ENCODE measurements at regions not wholly inside any gene's neighbourhood (a gene's known extent, or its start where the extent isn't known, plus 50 kb on each side); places are given as distances from the start of the nearest gene placed in this dataset.

GRCh38 chr4:157994863-157995262 is 178.0 kb downstream of the GASK1B start:
- Histone ChIP-seq H3K9me2 (replicated peaks; ENCODE audit: low read depth, low read length) (no peaks in the 10 kb centered on the region), H3K27me3 (ENCODE audit: insufficient read depth, low read length, poor library complexity, severe bottlenecking) (no peaks in the 10 kb centered on the region), H3K36me3 (ENCODE audit: insufficient read depth, low read length) (no peaks in the 10 kb centered on the region), H3F3A (ENCODE audit: low read depth) (no peaks in the 10 kb centered on the region), H2AFZ (ENCODE audit: low read length) (no peak overlapping the region), H3K4me1 (ENCODE audit: insufficient read depth, low read length, poor library complexity, severe bottlenecking) (no peaks in the 10 kb centered on the region), H3K4me3 (ENCODE audit: low read length, poor library complexity, severe bottlenecking) (no peak overlapping the region), H3K79me2 (ENCODE audit: insufficient read depth, low read length) (no peaks in the 10 kb centered on the region), H3K4me2 (ENCODE audit: low read depth, low read length, poor library complexity, severe bottlenecking) (no peak overlapping the region), H3K9me3 (ENCODE audit: insufficient read depth, low read depth, low read length) (no peaks in the 10 kb centered on the region), H4K20me1 (ENCODE audit: insufficient read depth, low read length, poor library complexity, severe bottlenecking) (no peaks in the 10 kb centered on the region), H3K9ac (ENCODE audit: low read depth, low read length, poor library complexity, severe bottlenecking) (no peak overlapping the region)
- TF ChIP-seq CTCF (conservative IDR thresholded peaks at IDR 0.05; ENCODE audit: low read length) (no peak), EZH2phosphoT487 (IDR thresholded peaks at IDR 0.05; ENCODE audit: borderline replicate concordance) (no peak)

- no peaks in the 10 kb centered on the region for H3K9me3 ChIP-seq (ENCODE audit: insufficient read depth, low read depth, low read length)
Measured at GRCh38 chr4:157992948-157993839, 179.6 kb downstream of the GASK1B start.

GRCh38 chr4:157992038-157992705 is 180.7 kb downstream of the GASK1B start:
- no peaks in the 10 kb centered on the region for H3K4me1 ChIP-seq (ENCODE audit: insufficient read depth, low read length, poor library complexity, severe bottlenecking)
- H2AFZ ChIP-seq (ENCODE audit: low read length) = no peak overlapping the region
- no peak overlapping the region for H3K9ac ChIP-seq (ENCODE audit: low read depth, low read length, poor library complexity, severe bottlenecking)

More at GRCh38 chr4:157992948-157993839, 179.6 kb downstream of the GASK1B start:
- no peaks in the 10 kb centered on the region for H3K79me2 ChIP-seq (ENCODE audit: insufficient read depth, low read length)
- no peak overlapping the region for H2AFZ ChIP-seq (ENCODE audit: low read length)
- no peak overlapping the region for H3K4me3 ChIP-seq (ENCODE audit: low read length, poor library complexity, severe bottlenecking)
- H3K36me3 ChIP-seq (ENCODE audit: insufficient read depth, low read length) = no peaks in the 10 kb centered on the region
- H3K9me2 ChIP-seq (replicated peaks; ENCODE audit: low read depth, low read length) = no peaks in the 10 kb centered on the region
- H3K4me2 ChIP-seq (ENCODE audit: low read depth, low read length, poor library complexity, severe bottlenecking) = no peak overlapping the region
- H4K20me1 ChIP-seq (ENCODE audit: insufficient read depth, low read length, poor library complexity, severe bottlenecking) = no peaks in the 10 kb centered on the region
- peaks cover 6% of the 10 kb centered on the region for H3K27me3 ChIP-seq (ENCODE audit: insufficient read depth, low read length, poor library complexity, severe bottlenecking)
- H3F3A ChIP-seq (ENCODE audit: low read depth) = no peaks in the 10 kb centered on the region
- no peaks in the 10 kb centered on the region for H3K4me1 ChIP-seq (ENCODE audit: insufficient read depth, low read length, poor library complexity, severe bottlenecking)
- no peak for TF ChIP-seq CTCF (conservative IDR thresholded peaks at IDR 0.05; ENCODE audit: low read length)
- TF ChIP-seq EZH2phosphoT487 (IDR thresholded peaks at IDR 0.05; ENCODE audit: borderline replicate concordance) = no peak
- no peak overlapping the region for H3K9ac ChIP-seq (ENCODE audit: low read depth, low read length, poor library complexity, severe bottlenecking)

More at GRCh38 chr4:157992038-157992705, 180.7 kb downstream of the GASK1B start:
- TF ChIP-seq EZH2phosphoT487 (IDR thresholded peaks at IDR 0.05; ENCODE audit: borderline replicate concordance) (no peak), CTCF (conservative IDR thresholded peaks at IDR 0.05; ENCODE audit: low read length) (peak; percentile 80)
- Histone ChIP-seq H3K4me2 (ENCODE audit: low read depth, low read length, poor library complexity, severe bottlenecking) (no peak overlapping the region), H3K9me3 (ENCODE audit: insufficient read depth, low read depth, low read length) (no peaks in the 10 kb centered on the region), H3K79me2 (ENCODE audit: insufficient read depth, low read length) (no peaks in the 10 kb centered on the region), H3K36me3 (ENCODE audit: insufficient read depth, low read length) (no peaks in the 10 kb centered on the region), H3F3A (ENCODE audit: low read depth) (no peaks in the 10 kb centered on the region), H3K9me2 (replicated peaks; ENCODE audit: low read depth, low read length) (no peaks in the 10 kb centered on the region), H4K20me1 (ENCODE audit: insufficient read depth, low read length, poor library complexity, severe bottlenecking) (no peaks in the 10 kb centered on the region), H3K27me3 (ENCODE audit: insufficient read depth, low read length, poor library complexity, severe bottlenecking) (peaks cover 6% of the 10 kb centered on the region), H3K4me3 (ENCODE audit: low read length, poor library complexity, severe bottlenecking) (no peak overlapping the region)

Data from Loucy (cell line).